ENCODE measurements at regions not wholly inside any gene's neighbourhood (a gene's known extent, or its start where the extent isn't known, plus 50 kb on each side); places are given as distances from the start of the nearest gene placed in this dataset.

DNA sequence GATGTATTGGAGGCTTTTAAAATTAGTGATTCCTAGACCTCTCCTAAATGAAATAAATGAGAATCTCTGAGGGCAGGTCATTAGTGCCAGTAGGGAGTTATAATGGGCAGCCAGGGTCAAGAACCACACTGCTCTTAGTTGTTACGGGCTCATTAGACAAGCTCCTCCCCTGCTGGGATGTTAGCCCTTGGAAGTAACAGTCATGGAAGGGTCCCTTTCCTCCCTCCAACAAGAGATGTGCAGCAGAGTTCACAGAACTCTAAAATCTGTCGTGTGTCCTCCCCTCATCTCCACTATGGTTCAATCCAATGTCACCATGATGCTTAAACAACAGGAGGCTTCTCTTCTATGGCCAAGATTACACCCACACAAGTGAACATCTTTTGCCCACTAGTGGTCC, 419.5 kb downstream of the INSC start:
- Histone ChIP-seq H3K36me3 (no peaks in the 10 kb centered on the region), H3K27ac (no peak overlapping the region), H3K4me1 (no peaks in the 10 kb centered on the region), H3K9me3 (no peaks in the 10 kb centered on the region), H3K27me3 (ENCODE audit: low read depth) (no peaks in the 10 kb centered on the region), H3K4me3 (no peak overlapping the region)
- no peak for ATAC-seq
- intact Hi-C loops (cut with DNase I) = no loop called here
- no peak for DNase-seq
- no peak for TF ChIP-seq CTCF (IDR thresholded peaks at IDR 0.05)

DNA sequence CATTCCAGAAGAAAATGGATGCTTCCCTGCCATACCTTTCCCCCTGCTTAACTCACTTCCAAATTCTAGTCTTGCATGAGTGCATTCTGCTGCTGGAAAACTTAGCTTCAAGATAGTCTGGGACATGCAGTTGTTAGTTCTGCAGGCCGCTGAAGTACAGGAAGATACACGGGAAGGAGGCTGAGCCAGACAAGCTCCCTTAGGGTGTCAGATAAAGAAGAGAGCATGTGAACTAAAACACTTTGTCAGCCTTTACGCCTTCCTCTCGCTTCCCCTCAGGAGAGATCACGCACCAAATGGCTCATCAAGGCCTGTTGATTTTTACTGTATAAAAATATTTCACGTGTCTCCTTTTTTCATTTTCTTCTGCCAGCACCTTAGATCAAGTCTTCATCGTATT, 420.7 kb downstream of the INSC start:
- no peak overlapping the region for H3K4me3 ChIP-seq
- H3K27ac ChIP-seq = no peak overlapping the region
- no peak for TF ChIP-seq CTCF (IDR thresholded peaks at IDR 0.05)
- no peaks in the 10 kb centered on the region for H3K27me3 ChIP-seq (ENCODE audit: low read depth)
- no peak for DNase-seq
- intact Hi-C loops (cut with DNase I) = no loop called here
- H3K9me3 ChIP-seq = no peaks in the 10 kb centered on the region
- no peak for ATAC-seq
- H3K36me3 ChIP-seq = no peaks in the 10 kb centered on the region
- no peaks in the 10 kb centered on the region for H3K4me1 ChIP-seq

GRCh38 chr11:15536438-15536837, 421.7 kb downstream of the INSC start:
- intact Hi-C loops (cut with DNase I) = no loop called here
- H3K4me3 ChIP-seq = no peak overlapping the region
- DNase-seq = no peak
- no peaks in the 10 kb centered on the region for H3K27me3 ChIP-seq (ENCODE audit: low read depth)
- H3K36me3 ChIP-seq = no peaks in the 10 kb centered on the region
- H3K4me1 ChIP-seq = no peaks in the 10 kb centered on the region
- no peak for TF ChIP-seq CTCF (IDR thresholded peaks at IDR 0.05)
- H3K9me3 ChIP-seq = no peaks in the 10 kb centered on the region
- ATAC-seq = no peak
- no peak overlapping the region for H3K27ac ChIP-seq

DNA sequence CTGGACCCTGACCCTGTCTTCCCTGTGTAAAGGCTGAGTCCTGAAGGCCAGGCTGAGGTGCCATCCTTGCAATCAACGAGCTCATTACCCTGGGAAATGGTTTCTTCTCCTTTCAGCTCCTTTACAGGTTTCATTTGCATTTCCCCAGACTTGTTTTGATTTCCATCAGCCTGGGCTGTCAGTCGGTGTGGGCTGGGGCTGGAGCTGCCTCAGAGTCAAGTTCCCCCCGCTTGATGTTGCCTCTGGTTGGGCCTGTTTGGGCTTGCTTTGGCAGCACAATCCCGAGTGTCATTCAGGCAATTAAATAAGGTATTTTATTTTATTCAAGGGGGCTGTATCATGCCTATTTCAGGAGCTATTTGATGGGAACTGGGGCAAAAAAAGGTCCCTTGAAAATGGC, 424.9 kb downstream of the INSC start:
- H3K4me3 ChIP-seq = no peak overlapping the region
- intact Hi-C loops (cut with DNase I) = no loop called here
- no peak overlapping the region for H3K27ac ChIP-seq
- H3K27me3 ChIP-seq (ENCODE audit: low read depth) = no peaks in the 10 kb centered on the region
- H3K9me3 ChIP-seq = no peaks in the 10 kb centered on the region
- DNase-seq (no peak), ATAC-seq (no peak)
- no peaks in the 10 kb centered on the region for H3K36me3 ChIP-seq
- no peak for TF ChIP-seq CTCF (IDR thresholded peaks at IDR 0.05)
- no peaks in the 10 kb centered on the region for H3K4me1 ChIP-seq

DNA sequence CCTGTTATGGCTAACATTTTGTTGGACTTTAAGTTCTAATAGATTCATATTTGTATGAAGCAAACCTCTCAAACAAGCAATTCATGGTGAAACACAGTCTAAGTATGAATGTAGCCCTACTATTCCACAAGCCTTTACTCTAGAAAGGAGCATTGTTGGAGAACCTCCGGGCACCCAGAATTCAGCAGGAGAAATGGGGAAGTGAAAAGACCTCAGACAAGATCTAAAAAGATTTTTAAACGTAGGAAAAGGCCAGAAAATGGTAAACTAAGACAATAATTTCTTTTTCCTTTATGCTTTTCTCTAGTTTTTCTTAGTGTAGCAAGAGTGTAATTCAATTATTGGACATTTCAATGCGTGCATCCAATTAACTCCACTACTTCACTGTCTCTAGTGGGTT, 426.4 kb downstream of the INSC start:
- ATAC-seq (no peak), DNase-seq (no peak)
- no peaks in the 10 kb centered on the region for H3K36me3 ChIP-seq
- no peaks in the 10 kb centered on the region for H3K4me1 ChIP-seq
- no peak for TF ChIP-seq CTCF (IDR thresholded peaks at IDR 0.05)
- H3K27ac ChIP-seq = no peak overlapping the region
- H3K4me3 ChIP-seq = no peak overlapping the region
- no peaks in the 10 kb centered on the region for H3K27me3 ChIP-seq (ENCODE audit: low read depth)
- H3K9me3 ChIP-seq = no peaks in the 10 kb centered on the region
- intact Hi-C loops (cut with DNase I) = no loop called here

DNA sequence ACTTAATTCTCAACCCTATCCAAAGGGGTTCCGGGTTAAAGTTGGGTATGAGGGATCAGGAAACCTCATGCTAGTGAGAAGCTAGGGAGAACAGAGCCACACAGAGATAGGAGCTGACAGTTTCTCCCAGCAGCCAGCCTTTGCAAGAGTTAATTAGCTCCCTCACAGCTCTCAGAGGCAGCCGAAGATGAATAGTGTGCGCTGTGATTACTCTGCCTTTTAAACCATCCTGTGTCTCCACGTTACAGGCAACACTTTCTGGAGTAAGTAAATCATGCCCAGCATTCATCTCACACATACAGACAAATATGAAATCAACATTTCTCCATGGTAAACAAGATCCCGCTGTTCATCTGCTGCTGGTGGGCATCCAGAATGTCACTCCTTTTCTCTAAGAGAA, 429.6 kb downstream of the INSC start:
- intact Hi-C loops (cut with DNase I) = no loop called here
- Histone ChIP-seq H3K27me3 (ENCODE audit: low read depth) (no peaks in the 10 kb centered on the region), H3K9me3 (no peaks in the 10 kb centered on the region), H3K4me3 (no peak overlapping the region), H3K27ac (no peak overlapping the region), H3K36me3 (no peaks in the 10 kb centered on the region), H3K4me1 (no peaks in the 10 kb centered on the region)
- ATAC-seq (no peak), DNase-seq (no peak)
- TF ChIP-seq CTCF (IDR thresholded peaks at IDR 0.05) = no peak

Data from lower lobe of right lung (tissue), 2 donors.